ENCODE measurements at regions not wholly inside any gene's neighbourhood (a gene's known extent, or its start where the extent isn't known, plus 50 kb on each side); places are given as distances from the start of the nearest gene placed in this dataset.

DNA sequence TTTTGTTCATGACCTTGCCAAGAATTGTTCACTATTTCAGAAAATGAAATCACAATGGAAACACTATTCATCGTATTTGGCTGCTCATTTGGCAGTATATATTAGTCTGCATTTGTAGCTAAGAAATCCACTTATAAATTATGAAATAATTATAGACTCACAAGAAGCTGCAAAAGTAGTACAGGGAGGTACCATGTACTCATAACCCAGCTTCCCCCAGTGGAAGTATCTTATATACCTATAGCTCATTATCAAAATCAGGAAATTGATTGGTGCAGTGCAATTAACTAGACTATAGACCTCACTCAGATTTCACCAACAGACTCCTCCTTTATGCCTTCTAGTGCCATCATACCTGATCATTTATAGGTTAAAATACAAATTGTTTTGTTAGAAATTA lies 178.8 kb upstream of the VASH1 start:
- CTCF ChIA-PET: no interaction called here
- no peak overlapping the region for H3K27ac ChIP-seq (ENCODE audit: insufficient read depth, low read depth, low read length)
- H4K20me1 ChIP-seq (replicated peaks; ENCODE audit: control insufficient read depth, extremely low read depth, insufficient read depth, low read length): no peaks in the 10 kb centered on the region
- no peak overlapping the region for H2AFZ ChIP-seq (ENCODE audit: low read depth, low read length)
- H3K4me2 ChIP-seq (ENCODE audit: insufficient read depth, low read length): no peak overlapping the region
- H3K9ac ChIP-seq (replicated peaks; ENCODE audit: extremely low read depth, insufficient read depth, low read length): no peak overlapping the region
- BruUV-seq (replicated peaks): no TSS peak
- dilution Hi-C loops (cut with MboI; ENCODE audit: extremely low pct_ligation_motif_present, low sequenced_read_pairs): no loop called here
- no peaks in the 10 kb centered on the region for H3K27me3 ChIP-seq (ENCODE audit: control insufficient read depth in 2 of 2, insufficient read depth in 2 of 2, low read length in 2 of 2)
- intact Hi-C loops (cut with micrococcal nuclease): no loop called here
- TF ChIP-seq EZH2 (IDR thresholded peaks at IDR 0.05; ENCODE audit: borderline replicate concordance, low read depth, low read length, severe bottlenecking) (no peak), POLR2AphosphoS5 (IDR thresholded peaks at IDR 0.05; ENCODE audit: insufficient read depth, low read depth, low read length) (no peak), MYC (IDR thresholded peaks at IDR 0.05; ENCODE audit: low read depth, low read length) (no peak), POLR2A (IDR thresholded peaks at IDR 0.05; ENCODE audit: low read depth, low read length) (no peak), JUN (IDR thresholded peaks at IDR 0.05; ENCODE audit: borderline replicate concordance, insufficient read depth, insufficient read length, low read depth) (no peak), FOS (IDR thresholded peaks at IDR 0.05; ENCODE audit: borderline replicate concordance, insufficient read depth, low read length) (no peak), GATA2 (IDR thresholded peaks at IDR 0.05; ENCODE audit: insufficient read depth, insufficient read length, low read depth, low read length) (no peak)
- TF ChIP-seq, protein P1, sequence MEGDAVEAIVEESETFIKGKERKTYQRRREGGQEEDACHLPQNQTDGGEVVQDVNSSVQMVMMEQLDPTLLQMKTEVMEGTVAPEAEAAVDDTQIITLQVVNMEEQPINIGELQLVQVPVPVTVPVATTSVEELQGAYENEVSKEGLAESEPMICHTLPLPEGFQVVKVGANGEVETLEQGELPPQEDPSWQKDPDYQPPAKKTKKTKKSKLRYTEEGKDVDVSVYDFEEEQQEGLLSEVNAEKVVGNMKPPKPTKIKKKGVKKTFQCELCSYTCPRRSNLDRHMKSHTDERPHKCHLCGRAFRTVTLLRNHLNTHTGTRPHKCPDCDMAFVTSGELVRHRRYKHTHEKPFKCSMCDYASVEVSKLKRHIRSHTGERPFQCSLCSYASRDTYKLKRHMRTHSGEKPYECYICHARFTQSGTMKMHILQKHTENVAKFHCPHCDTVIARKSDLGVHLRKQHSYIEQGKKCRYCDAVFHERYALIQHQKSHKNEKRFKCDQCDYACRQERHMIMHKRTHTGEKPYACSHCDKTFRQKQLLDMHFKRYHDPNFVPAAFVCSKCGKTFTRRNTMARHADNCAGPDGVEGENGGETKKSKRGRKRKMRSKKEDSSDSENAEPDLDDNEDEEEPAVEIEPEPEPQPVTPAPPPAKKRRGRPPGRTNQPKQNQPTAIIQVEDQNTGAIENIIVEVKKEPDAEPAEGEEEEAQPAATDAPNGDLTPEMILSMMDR (IDR thresholded peaks at IDR 0.05; ENCODE audit: extremely low read depth in 1 of 2, insufficient read depth in 1 of 2, low read depth in 1 of 2, low read length in 2 of 2): no peak
- TF ChIP-seq, protein P2, sequence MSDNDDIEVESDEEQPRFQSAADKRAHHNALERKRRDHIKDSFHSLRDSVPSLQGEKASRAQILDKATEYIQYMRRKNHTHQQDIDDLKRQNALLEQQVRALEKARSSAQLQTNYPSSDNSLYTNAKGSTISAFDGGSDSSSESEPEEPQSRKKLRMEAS (IDR thresholded peaks at IDR 0.05; ENCODE audit: insufficient read depth, insufficient read length): no peak
- FAIRE-seq (no peak), DNase-seq (ENCODE audit: low read depth, low spot score) (no peak)
- H3K79me2 ChIP-seq (ENCODE audit: control insufficient read depth, insufficient read depth, low read length): no peaks in the 10 kb centered on the region
- H3K9me1 ChIP-seq (replicated peaks; ENCODE audit: control insufficient read depth, extremely low read depth, insufficient read depth, low read length): no peaks in the 10 kb centered on the region
- no peaks in the 10 kb centered on the region for H3K36me3 ChIP-seq (ENCODE audit: control insufficient read depth in 2 of 2, extremely low read depth in 1 of 2, insufficient read depth in 2 of 2, low read length in 2 of 2)
- H3K9me3 ChIP-seq (replicated peaks; ENCODE audit: control insufficient read depth, insufficient read depth, low read length): no peaks in the 10 kb centered on the region
- H3K4me1 ChIP-seq (ENCODE audit: control insufficient read depth, extremely low read depth, insufficient read depth, low read length): peaks cover 4% of the 10 kb centered on the region
- H3K4me3 ChIP-seq (replicated peaks in 1 of 3; ENCODE audit: insufficient read depth in 1 of 3, low read depth in 1 of 3, low read length in 3 of 3): no peak overlapping the region
- POLR2A ChIA-PET: no interaction called here
